GDM1 (cell line): ENCODE measurements at regions not wholly inside any gene's neighbourhood (a gene's known extent, or its start where the extent isn't known, plus 50 kb on each side); places are given as distances from the start of the nearest gene placed in this dataset.

Experiments
- DNase-seq: peaks from one replicate; lab custom pipeline; 2025; lab: John Stamatoyannopoulos, UW

- no peak for DNase-seq
Measured at GRCh38 chr17:69851736-69852135, 223.3 kb upstream of the KCNJ16 start.

GRCh38 chr17:69853541-69854224 is 221.3 kb upstream of the KCNJ16 start:
- no peak for DNase-seq

GRCh38 chr17:69854225-69854780 is 220.7 kb upstream of the KCNJ16 start:
- no peak for DNase-seq

- no peak for DNase-seq
Measured at GRCh38 chr17:69856946-69857345, 218.1 kb upstream of the KCNJ16 start.

GRCh38 chr17:69857412-69857835 is 217.6 kb upstream of the KCNJ16 start:
- no peak for DNase-seq

GRCh38 chr17:69858460-69858859 is 216.6 kb upstream of the KCNJ16 start:
- DNase-seq: no peak

- DNase-seq: no peak
Measured at GRCh38 chr17:69860142-69860680, 214.8 kb upstream of the KCNJ16 start.

- DNase-seq: no peak
Measured at GRCh38 chr17:69864462-69864861, 210.6 kb upstream of the KCNJ16 start.

GRCh38 chr17:69869667-69870066 is 205.4 kb upstream of the KCNJ16 start:
- DNase-seq: no peak

- DNase-seq: no peak
Measured at GRCh38 chr17:69870091-69870530, 204.9 kb upstream of the KCNJ16 start.

GRCh38 chr17:69870751-69871199 is 204.2 kb upstream of the KCNJ16 start:
- DNase-seq: no peak

- DNase-seq: no peak
Measured at GRCh38 chr17:69871318-69871717, 203.7 kb upstream of the KCNJ16 start.

GRCh38 chr17:69872675-69873262 is 202.3 kb upstream of the KCNJ16 start:
- no peak for DNase-seq

GRCh38 chr17:69874175-69874670 is 200.8 kb upstream of the KCNJ16 start:
- DNase-seq: no peak

- DNase-seq: no peak
Measured at GRCh38 chr17:69876757-69877156, 198.3 kb upstream of the KCNJ16 start.

- DNase-seq: no peak
Measured at GRCh38 chr17:69878661-69879060, 196.4 kb upstream of the KCNJ16 start.

GRCh38 chr17:69879576-69879975 is 195.4 kb upstream of the KCNJ16 start:
- no peak for DNase-seq

GRCh38 chr17:69880591-69881112 is 194.4 kb upstream of the KCNJ16 start:
- DNase-seq: no peak

- no peak for DNase-seq
Measured at GRCh38 chr17:69882281-69882680, 192.7 kb upstream of the KCNJ16 start.

GRCh38 chr17:69883120-69883519 is 191.9 kb upstream of the KCNJ16 start:
- no peak for DNase-seq

GRCh38 chr17:69884356-69884755 is 190.7 kb upstream of the KCNJ16 start:
- no peak for DNase-seq

- DNase-seq: no peak
Measured at GRCh38 chr17:69884846-69885245, 190.2 kb upstream of the KCNJ16 start.

- DNase-seq: no peak
Measured at GRCh38 chr17:69898601-69899000, 176.4 kb upstream of the KCNJ16 start.
